HG03175 (cell line): ENCODE measurements at regions not wholly inside any gene's neighbourhood (a gene's known extent, or its start where the extent isn't known, plus 50 kb on each side); places are given as distances from the start of the nearest gene placed in this dataset.
"Not testable (repeated sequence)": the region's sequence is repeated elsewhere in the genome, so short reads cannot be mapped to it uniquely, and the experiment has no call there.

ENCODE experiments used
- ATAC-seq: cut with Tn5 transposase; IDR thresholded peaks from one replicate; pipeline ENCODE4 v1.9.1; 2021; ENCODE audit warnings: mild to moderate bottlenecking, moderate library complexity; ENCODE audit not compliant: unreplicated experiment

DNA sequence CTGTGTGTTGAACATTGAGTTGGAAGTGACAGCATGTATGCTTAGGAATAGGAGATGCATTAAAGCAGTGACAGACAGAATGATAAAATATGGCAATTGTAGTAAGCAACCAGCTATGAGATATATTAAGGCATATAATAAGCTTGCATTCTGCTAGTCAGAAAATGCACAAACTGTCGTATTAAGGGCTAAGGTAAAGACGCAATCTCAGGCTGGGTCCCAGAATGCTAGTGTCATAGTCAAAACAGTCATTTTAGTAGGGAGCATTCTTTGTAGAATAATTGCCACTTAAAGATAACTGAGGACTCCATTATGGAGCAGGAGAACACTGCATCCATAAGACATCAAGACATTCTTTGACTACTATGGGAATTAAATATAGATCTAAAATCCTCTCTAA is 1369.7 kb upstream of the C9orf72 start:
- no peak for ATAC-seq

DNA sequence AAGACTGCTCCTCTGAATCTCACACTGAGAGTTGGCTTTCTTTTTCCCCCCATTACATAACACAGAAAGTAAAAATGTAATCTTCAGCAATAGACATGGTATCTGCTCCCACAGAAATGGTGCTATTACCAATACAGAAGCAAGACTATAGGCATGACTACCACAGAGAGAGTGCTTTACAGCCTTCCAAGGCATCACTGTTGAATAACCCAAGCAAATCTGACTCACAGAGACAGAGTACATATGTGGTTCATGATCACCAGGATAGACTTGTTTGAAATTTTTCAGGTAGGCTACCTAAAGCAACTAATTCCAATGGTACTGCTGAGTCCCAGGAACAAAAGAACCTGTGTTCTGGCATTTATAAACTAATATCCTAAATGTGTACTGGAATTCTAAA is 1373.4 kb upstream of the C9orf72 start:
- no peak for ATAC-seq

DNA sequence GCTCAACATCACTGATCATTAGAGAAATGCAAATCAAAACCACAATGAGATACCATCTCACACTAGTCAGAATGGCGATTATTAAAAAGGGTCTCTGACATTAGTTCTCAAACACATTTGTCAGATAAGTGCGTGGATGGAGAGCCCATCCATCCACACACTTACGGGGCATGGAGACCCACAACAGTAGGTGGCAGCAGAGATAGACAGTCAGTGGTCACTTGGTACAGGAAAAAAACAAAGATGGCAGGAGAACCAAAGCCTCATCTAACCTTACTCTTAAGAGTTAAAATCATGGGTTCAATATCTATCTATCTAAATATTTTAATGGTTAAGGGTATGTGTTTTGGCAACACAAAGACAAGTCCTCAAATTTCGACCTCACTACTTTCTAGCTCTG is 1378.7 kb upstream of the C9orf72 start:
- ATAC-seq, result no peak

DNA sequence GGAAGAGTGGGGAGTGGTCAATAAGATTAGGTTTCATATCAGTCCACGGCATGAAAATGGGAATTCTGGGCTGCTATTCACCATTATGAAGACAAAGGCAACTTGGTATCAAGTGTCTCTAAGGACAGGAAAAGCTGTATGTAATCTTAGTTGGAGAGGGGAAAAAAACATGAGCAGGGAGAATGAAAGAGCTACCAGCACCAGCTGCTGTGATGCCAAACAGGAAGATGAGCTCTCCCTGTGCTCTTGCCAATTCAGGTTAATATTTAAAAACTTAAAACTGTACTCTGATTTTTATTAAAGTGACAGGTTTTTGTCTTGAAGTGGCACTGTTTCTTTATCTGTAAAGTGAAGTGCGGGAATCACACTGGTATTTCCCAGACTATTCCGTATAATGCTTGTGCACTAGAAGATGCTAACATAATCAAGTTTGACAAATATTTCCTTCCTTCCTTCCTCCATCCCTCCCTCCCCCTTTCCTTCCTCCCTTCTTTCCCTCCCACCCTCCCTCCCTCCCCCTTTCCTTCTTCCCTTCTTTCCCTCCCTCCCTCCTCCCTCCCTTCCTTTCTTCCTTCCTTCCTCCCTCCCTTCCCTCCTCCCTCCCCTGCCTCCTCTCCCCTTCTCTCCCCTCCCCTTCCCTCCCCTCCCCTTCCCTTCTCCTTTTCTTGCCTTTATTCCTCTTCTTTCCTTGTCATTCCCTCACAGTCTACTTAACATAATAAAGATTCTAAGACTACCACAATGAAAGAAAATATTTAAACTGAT is 1383.0 kb upstream of the C9orf72 start:
- ATAC-seq, result no peak

DNA sequence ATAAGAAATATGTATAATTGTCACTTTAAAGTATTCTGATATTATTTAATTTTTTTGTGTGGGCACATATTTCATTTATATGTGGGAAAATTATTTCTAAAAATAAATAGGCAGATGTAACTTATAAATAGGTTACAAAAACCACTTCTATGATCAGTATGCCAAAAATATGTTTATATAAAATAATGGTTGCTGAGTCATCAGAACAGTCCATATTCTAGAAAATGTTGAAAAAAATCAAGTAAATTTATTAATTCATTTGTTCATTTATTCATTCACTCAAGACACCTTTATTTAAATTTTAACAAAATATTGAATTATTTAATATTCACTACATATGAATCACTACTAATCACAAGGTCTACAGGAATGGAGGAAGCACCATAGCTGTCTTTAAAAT is 1387.3 kb upstream of the C9orf72 start:
- no peak for ATAC-seq

DNA sequence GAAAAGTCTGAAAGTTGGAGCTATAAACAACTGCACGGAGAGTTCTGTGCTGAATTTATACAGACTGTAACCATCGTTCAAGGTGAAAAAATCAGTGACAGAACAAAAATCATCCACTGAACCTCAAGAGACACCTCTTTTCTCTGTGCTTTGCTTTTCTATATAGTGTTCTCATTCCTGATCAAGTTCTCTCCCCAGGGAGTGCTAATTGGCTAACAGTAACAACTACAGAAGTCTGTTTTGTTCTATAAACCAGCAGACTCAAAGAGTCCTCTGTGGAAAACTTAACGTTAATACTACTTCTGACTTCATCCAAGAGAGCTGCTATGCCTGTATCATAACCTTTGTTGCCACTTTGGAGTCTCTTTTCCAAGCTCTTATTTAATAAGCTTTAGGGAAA is 1388.3 kb upstream of the C9orf72 start:
- ATAC-seq, result no peak

DNA sequence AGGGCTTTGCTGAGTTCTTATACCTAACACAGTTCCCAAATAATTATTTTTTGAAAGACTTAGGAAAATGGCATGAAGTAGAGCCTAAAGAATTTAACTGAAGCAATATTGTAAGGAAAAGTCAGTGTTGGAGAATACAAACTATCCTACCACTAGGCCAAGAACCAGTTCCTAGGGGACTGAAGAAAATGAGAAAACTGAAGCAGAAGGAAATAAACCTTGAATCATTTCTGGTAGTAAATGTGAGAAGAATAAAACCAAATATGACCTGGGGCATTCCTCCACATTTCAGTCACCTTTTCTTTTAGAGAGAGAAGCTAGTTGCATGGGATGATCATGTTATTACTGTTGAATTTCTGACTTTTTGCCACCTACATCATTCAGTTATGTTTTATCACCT is 1393.9 kb upstream of the C9orf72 start:
- no peak for ATAC-seq

DNA sequence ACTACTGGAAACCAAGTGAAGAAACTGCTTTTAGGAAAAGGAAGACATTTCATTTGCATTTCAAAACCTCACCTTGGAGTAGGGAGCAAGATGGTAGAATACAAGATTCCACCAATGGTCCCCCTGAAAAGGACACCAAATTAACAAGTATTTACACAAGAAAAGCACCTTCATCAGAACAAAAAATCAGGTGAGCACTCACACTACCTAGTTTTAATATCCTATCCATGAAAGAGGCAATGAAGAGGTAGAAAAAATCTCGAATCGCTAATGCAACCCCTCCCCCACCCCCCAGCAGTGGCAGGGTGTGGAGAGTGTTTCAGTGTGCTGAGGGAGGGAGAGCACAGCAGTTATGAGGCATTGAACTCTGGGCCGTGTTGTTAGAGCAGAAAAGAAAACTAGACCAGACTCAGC is 1397.0 kb upstream of the C9orf72 start:
- ATAC-seq, result no peak

DNA sequence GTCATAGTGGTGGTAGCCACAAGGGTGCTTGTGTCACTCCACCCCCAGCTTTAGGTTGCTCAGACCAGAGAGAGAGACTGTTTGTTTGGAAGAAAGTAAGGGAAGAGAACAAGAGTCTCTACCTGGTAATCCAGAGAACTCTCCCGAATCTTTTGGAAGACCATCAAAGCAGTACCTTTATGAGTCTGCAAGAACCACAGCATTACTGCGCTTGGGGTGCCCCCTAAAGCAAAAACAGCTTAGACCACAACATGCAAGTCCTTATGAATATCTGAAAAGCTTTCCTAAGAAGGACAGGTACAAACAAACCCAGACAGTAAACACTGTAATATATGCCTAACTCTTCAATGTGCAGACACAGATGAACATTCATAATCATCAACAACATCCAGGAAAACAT is 1398.6 kb upstream of the C9orf72 start:
- no peak for ATAC-seq

DNA sequence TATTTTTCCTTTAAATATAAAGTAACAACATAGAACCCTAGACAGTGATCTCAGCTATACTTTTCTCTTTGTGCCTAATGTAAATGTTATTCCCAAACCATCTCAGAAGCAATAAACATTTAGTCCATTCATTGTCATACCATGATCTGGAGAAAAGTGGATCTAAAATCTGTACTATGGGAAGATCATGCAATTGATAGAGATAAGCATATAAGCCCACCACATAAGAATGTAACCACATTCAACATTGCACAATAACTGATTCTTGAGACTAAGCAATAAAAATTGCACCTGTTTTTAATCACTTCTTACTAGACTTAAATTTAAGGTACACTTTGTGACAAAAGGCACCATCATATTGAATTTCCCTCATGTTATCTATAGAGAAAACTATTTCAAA is 1403.0 kb upstream of the C9orf72 start:
- ATAC-seq, result no peak

DNA sequence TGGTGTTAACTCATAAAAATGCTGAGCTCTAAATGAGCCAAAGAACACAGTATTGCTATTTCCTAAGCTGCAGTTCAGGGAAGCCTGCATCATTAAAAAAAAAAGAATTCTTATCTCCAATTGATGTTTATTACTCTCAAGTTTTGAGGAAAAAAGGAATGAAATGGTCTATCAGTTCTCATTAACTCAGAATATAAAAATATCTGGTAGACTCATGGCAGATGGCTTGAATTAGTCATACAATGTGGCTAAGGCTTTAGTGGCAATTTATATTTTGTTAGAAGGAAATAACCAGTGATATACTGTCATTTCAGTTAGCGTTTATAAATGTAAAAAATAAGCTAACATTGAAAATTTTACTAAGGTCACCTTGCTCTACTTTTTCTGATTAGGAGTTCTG is 1403.4 kb upstream of the C9orf72 start:
- ATAC-seq, result no peak

DNA sequence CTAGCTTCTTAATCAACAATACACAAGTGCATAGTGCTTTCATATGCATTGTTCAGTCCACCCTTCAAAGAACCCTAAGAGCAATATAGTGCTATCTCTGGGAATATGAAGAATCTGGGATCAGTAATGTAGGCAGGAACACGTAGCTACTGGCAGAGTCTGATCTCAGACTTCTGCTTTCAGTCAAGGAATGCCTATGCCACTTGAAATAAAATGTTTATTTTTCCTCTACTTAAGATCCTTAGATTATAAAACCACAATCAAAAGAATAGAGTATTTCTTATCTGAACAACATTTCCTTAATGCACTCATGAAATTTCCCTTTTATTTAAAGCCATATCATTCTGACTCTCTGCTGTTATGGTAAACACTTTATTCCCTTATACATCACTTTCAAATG is 1407.8 kb upstream of the C9orf72 start:
- no peak for ATAC-seq

DNA sequence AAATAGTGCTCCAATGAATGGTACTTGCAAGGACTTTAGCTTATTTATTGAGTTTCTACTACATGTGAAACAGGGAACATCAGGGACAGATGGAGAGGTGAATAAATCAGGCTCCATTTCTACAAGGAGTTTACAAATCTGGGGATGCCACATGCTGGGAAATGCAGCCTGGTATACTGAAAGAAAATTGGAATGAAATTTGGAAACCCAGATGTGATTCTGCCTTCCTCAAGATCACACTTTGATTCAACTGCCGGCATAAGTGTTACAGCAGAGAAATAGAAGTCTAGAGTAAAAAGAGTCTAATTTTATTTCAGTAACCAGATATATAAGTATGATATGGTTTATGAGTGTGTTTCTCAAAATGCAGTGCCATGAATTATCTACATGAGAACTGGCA is 1408.4 kb upstream of the C9orf72 start:
- ATAC-seq, result no peak

DNA sequence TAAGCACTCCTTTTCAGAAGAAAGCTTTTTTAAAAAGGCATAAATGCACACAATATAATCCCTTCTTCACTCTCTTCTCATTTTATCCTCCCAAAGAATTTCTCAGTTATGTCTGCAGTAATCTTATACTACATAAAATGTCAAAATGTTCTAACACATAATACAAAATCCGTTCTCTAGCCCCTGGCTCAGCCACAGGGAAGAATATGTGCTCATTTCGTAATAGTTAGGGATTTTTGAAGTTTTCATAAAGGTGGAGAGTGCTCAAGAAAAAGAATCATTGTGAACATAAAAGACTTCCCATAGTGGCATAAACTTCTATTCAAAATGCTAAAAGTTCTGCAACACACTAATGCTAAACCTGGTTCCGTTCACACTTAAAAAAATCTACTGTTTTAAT is 1410.7 kb upstream of the C9orf72 start:
- no peak for ATAC-seq

DNA sequence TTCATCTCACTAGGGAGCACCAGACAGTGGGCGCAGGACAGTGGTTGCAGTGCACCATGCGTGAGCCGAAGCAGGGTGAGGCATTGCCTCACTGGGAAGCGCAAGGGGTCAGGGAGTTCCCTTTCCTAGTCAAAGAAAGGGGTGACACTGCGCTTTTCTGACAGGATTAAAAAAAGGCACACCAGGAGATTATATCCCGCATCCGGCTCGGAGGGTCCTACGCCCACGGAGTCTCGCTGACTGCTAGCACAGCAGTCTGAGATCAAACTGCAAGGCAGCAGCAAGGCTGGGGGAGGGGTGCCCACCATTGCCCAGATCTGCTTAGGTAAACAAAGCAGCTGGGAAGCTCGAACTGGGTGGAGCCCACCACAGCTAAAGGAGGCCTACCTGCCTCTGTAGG is 1416.7 kb upstream of the C9orf72 start:
- ATAC-seq, result not testable (repeated sequence)

DNA sequence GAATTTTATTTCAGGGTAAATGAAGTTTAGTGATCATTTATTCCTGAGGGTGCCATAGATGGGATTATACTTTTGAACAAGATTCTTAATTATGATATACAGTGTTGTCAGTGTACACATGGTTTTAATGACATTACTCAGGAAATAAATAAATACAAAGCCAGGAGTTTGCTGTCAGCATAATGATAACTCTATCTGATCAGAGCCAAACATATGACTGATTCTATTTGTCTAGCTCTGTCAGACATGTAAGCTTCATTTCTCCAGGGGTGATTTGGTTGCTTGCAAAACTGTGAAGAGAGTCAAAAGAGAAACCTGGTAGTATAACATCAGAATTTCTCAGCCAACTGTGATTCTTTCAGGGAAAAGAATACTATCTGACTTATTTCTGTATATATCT is 1425.8 kb upstream of the C9orf72 start:
- no peak for ATAC-seq

DNA sequence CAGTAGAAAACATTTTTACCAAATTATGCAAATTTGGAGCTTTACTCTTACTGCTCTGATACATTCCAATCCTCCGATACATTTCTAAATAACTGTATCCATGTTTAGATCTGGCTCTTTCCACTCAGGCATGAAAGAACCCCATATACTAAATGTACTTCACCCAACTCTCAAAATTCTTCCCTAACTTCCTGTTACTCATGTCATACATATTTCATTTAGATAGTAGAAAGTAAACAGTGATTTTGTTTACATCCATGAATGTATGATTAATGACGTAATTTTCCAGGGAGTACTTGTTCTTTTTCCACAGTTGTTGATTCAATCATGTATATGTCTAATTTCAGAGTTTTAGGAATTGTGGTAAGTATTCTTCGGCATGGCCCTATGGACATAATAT is 1426.5 kb upstream of the C9orf72 start:
- ATAC-seq, result no peak

DNA sequence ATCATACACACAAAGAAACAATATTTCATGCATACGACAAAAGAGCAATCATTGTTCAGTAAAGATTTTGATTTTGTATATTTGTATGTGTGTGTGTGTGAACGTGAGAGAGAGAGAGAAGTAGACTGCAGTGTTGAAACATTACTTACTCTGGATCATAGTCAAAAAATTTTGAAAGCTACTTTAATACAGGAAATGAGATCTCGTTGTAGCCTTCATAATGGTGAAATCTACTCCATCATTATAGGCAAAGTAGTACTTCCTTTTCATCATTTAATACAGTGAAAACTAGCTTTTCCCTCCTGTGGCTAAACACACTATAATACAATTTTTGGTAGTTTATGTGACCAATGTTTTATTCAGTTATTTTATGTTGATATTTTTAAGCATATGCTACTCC is 1427.7 kb upstream of the C9orf72 start:
- no peak for ATAC-seq

DNA sequence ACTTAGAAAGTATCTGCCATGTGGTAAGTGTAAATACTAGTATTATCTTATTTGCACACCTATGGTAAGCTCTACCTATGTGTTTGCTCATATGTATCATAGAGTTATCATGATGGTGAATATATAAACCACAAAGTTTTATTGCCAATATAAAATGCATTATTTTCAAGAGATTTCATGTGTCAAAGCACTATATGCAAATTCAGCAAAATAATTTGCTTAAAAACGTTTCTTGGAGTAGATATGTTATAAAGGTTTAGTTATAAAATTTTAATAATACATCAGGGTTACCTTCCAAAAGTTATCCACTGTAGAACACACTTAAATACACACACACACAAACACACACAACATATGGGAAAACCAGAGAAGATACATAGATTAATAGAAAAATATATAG is 1431.7 kb upstream of the C9orf72 start:
- no peak for ATAC-seq

DNA sequence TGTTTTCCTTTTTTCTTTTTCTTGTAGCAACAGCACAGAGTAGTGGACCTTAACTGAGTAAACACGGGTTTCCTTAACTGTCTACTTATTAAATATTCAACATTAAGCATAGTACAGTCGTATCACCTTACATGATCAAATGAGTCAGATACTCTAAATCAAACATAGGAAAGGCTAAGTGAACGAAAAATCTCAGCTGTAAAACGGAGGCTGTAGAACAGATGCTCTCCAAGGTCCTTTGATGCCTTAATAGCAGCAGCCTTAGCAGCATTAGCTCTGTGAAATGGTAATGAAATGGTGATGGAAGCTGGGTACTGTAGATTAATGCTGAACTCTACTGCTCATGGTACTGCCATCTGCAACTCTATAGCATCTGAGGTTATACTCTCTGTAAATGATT is 1433.3 kb upstream of the C9orf72 start:
- ATAC-seq, result no peak

DNA sequence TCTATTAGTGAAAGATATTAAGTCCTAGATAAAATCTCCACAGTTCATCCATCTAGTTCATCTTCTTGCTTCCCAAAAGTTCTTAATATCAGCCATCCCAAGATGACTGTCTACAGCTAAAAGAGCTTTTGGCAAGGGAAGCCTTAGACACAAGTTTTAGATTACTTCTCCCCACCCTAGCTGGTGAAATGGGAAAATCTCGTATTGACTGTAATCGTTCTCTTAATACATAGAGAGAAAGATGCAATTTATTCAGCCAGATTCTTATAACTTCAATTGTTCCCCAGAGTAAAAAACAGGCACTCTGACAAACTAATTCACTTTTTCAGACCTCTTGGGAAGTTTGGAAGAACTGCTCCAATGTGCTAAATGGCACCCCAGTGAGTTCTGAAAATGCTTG is 1439.6 kb upstream of the C9orf72 start:
- ATAC-seq, result no peak

DNA sequence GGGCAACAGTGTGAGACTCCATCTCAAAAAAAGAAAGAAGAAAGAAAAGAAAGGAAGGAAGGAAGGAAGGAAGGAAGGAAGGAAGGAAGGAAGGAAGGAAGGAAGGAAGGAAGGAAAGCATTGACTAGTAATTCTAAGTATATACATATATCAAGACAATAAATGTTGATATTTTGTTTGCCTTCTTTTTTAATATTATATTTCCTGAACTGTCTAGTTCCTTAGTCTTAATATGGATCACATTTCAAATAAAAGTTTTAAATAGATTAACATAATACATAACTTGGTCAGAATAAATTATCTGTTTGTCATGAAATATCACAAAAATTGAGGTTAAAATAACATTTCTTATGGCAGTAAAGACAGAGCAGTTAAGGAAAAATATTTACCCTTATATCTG is 1448.4 kb upstream of the C9orf72 start:
- ATAC-seq, result no peak

DNA sequence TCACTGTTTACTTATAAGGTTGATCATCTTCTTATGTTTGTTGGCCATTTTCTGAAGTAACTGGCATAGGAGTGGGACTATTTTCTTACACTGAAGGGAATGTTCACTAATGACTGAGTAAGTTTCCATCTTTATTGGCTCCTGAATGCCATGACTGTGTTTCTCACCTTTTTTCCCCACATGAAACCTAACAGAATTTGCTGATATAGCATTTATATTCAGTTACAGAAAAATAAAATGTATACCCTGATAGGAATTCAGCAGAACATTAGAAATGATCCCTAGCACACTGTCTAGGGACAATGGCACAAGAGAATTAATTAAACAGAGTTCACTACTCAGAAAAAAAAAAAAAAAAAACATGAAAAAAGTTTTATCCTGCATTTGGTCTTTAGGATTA is 1465.1 kb upstream of the C9orf72 start:
- ATAC-seq, result no peak
